Body of pancreas (tissue), 4 donors: ENCODE measurements at regions not wholly inside any gene's neighbourhood (a gene's known extent, or its start where the extent isn't known, plus 50 kb on each side); places are given as distances from the start of the nearest gene placed in this dataset.

Source experiments
- ATAC-seq: fragments of 150-250 bp; one replicate; pipeline ENCODE4 v1.9.1; 2016
- DNase-seq, 4 donors: peaks; one replicate each; pipeline ENCODE4 v3.0.0-alpha.2; 2019
- H3K27ac ChIP-seq, 4 donors: fragments of 200-600 bp; sonication (generic); 1 replicate in 3 of 4; 2 replicates in 1 of 4; pipeline versions ENCODE4 v1.5.1 to v1.6.1; 2016 to 2019; ENCODE audit warnings: mild to moderate bottlenecking in 1 of 4, mixed read lengths in 1 of 4, moderate library complexity in 1 of 4
- H3K27me3 ChIP-seq, 2 donors: fragments of 200-600 bp; sonication (generic); one replicate each; pipeline ENCODE4 v1.6.0; 2016; ENCODE audit warnings: mild to moderate bottlenecking in 1 of 2
- H3K36me3 ChIP-seq, 2 donors: fragments of 200-600 bp; sonication (generic); replicated peaks in 1 of 2; 2 replicates each; pipeline ENCODE4 v1.5.1; 2016; ENCODE audit warnings: low read depth in 2 of 2; ENCODE audit not compliant: insufficient read depth in 1 of 2
- H3K4me1 ChIP-seq: fragments of 200-600 bp; sonication (generic); one replicate; pipeline ENCODE4 v1.6.0; 2016
- H3K4me3 ChIP-seq, 2 donors: fragments of 200-600 bp; sonication (generic); 1 replicate in 1 of 2; 2 replicates in 1 of 2; pipeline ENCODE4 v1.5.1; 2016 to 2019
- H3K9me3 ChIP-seq, 3 donors: fragments of 200-600 bp; sonication (generic); 1 replicate in 2 of 3; 2 replicates in 1 of 3; pipeline ENCODE4 v1.5.1; 2016
- CTCF ChIP-seq, 7 experiments: fragments of 450-650 bp in 4 of 7; fragments of 200-600 bp in 3 of 7; sonication (generic) in 3 of 7; IDR thresholded peaks; one replicate each; pipeline ENCODE4 v1.5.1; 2016 to 2019; ENCODE audit warnings: antibody characterized with exemption in 7 of 7
- POLR2A ChIP-seq, 3 donors: fragments of 450-650 bp; IDR thresholded peaks; one replicate each; pipeline ENCODE4 v1.6.1; 2016; ENCODE audit warnings: antibody characterized with exemption in 3 of 3, mild to moderate bottlenecking in 2 of 3
- WGBS, 2 donors: methylation state at CpG; one replicate each; pipeline ENCODE4 v1.1.5; 2017; 5-methylcytosine and 5-hydroxymethylcytosine counted together
- intact Hi-C: fragments of 100-400 bp; cut with DNase I; formaldehyde crosslinking; loops from one replicate; pipeline ENCODE4 v1.15.1; 2023

DNA sequence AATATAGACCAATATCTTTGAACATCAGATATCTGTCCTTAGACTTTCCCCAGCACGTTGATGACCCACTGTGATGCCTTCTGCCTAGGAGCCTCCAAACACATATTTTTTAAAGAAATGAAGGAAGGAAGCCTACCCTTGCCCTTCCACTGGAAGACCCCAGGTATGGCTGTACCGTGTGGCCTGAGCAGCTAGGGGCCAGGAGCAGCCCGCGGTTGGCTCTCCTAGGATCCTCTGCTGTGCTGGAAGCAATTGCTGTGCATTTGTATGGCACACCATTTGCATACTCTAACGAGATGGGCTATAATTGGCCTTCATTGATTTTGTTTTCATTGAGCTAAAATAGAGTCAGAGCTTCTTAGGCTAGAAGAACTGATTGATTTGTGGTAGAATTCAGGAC is 128.8 kb downstream of the GPAT3 start:
- DNase-seq (no peak), ATAC-seq (no peak)
- 53 to 76% methylated on average over 5 of the region's 5 CpGs for WGBS, 2 donors
- no peaks in the 10 kb centered on the region for H3K27me3 ChIP-seq
- H3K4me1 ChIP-seq = no peaks in the 10 kb centered on the region
- H3K36me3 ChIP-seq = no peaks in the 10 kb centered on the region
- no peak overlapping the region for H3K4me3 ChIP-seq
- H3K27ac ChIP-seq = no peak overlapping the region
- TF ChIP-seq CTCF (IDR thresholded peaks at IDR 0.05) = no peak
- TF ChIP-seq POLR2A (IDR thresholded peaks at IDR 0.05) = no peak
- no peaks in the 10 kb centered on the region for H3K9me3 ChIP-seq
- intact Hi-C loops = no loop called here

GRCh38 chr4:83664071-83664470 is 128.2 kb downstream of the GPAT3 start:
- Histone ChIP-seq H3K27ac (no peak overlapping the region), H3K36me3 (no peaks in the 10 kb centered on the region), H3K27me3 (no peaks in the 10 kb centered on the region), H3K4me1 (no peaks in the 10 kb centered on the region), H3K9me3 (no peaks in the 10 kb centered on the region), H3K4me3 (no peak overlapping the region)
- intact Hi-C loops = no loop called here
- TF ChIP-seq CTCF (IDR thresholded peaks at IDR 0.05) (no peak), POLR2A (IDR thresholded peaks at IDR 0.05) (no peak)
- no peak for ATAC-seq
- WGBS, 2 donors = 67 to 79% methylated on average over 10 of the region's 10 CpGs
- DNase-seq = no peak

DNA sequence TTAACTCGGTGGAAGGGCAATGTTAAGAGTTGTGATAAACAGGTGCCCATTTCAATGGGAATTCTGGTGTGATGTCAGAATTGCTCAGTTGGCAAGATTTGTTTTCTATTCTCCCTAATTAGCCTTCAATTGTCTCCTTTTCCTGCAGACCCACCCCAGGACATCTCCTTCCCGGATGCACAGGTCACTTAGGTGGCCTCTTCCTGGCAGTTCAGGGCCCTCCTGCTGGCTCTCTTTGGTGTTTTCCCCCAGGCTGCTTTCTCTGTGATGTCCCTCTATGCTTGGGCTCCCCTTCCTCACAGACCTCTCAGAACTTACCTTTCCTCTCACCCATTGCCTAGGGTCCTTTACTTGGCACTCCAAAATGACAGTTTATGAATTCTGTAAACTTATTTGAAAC is 126.3 kb downstream of the GPAT3 start:
- Histone ChIP-seq H3K9me3 (no peaks in the 10 kb centered on the region), H3K4me3 (no peak overlapping the region), H3K4me1 (no peaks in the 10 kb centered on the region), H3K36me3 (no peaks in the 10 kb centered on the region), H3K27me3 (no peaks in the 10 kb centered on the region), H3K27ac (no peak overlapping the region)
- DNase-seq (no peak), ATAC-seq (no peak)
- 63 to 69% methylated on average over 2 of the region's 2 CpGs for WGBS, 2 donors
- no peak for TF ChIP-seq CTCF (IDR thresholded peaks at IDR 0.05)
- TF ChIP-seq POLR2A (IDR thresholded peaks at IDR 0.05) = no peak
- intact Hi-C loops = no loop called here

DNA sequence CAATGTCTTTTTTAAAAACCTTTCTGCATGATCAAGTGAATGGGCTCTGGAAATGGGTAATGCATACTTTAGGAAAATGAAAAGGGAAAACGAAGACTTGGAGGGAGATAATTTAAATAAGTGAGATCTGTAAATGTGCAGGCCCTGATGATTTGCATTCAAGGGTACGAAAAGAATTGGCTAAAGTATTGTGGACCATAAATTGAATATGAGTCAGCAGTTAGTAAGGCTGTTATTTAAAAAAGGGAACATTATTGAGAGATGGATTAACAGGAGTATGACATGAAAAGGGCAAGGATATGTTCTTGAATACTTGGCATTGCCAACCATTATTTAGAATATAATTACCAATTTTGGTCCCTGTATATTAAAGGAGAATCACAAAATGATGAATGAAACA is 125.5 kb downstream of the GPAT3 start:
- 59 to 60% methylated on average over 2 of the region's 2 CpGs for WGBS, 2 donors
- ATAC-seq (no peak), DNase-seq (no peak)
- Histone ChIP-seq H3K36me3 (no peaks in the 10 kb centered on the region), H3K27me3 (no peaks in the 10 kb centered on the region), H3K9me3 (no peaks in the 10 kb centered on the region), H3K4me1 (no peaks in the 10 kb centered on the region), H3K4me3 (no peak overlapping the region), H3K27ac (no peak overlapping the region)
- intact Hi-C loops = no loop called here
- TF ChIP-seq POLR2A (IDR thresholded peaks at IDR 0.05) = no peak
- no peak for TF ChIP-seq CTCF (IDR thresholded peaks at IDR 0.05)

DNA sequence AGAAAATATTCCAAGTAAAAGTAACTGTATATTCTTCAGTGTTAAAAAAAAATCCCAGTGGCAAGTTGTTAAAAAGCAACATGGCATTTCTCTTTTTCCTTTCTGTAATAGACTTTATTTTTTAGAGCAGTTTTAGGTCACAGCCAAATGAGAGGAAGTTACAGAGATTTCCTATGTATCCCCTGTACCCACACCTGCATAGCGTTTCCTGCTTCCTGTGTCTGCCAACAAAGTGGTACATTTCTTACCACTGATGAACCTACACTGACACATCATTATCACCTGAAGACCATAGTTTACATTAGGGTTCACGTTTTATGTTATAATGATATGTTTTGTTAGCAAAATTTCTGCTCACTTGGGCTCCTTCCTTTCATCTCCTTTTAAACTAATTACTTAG is 124.7 kb downstream of the GPAT3 start:
- no peak for ATAC-seq
- H3K4me3 ChIP-seq = no peak overlapping the region
- TF ChIP-seq CTCF (IDR thresholded peaks at IDR 0.05) (no peak), POLR2A (IDR thresholded peaks at IDR 0.05) (no peak)
- H3K9me3 ChIP-seq = no peaks in the 10 kb centered on the region
- DNase-seq = no peak
- 33 to 45% methylated on average over 2 of the region's 2 CpGs for WGBS, 2 donors
- no peak overlapping the region for H3K27ac ChIP-seq
- intact Hi-C loops = no loop called here
- H3K4me1 ChIP-seq = no peaks in the 10 kb centered on the region
- no peaks in the 10 kb centered on the region for H3K27me3 ChIP-seq
- no peaks in the 10 kb centered on the region for H3K36me3 ChIP-seq
